ENCODE measurements at regions not wholly inside any gene's neighbourhood (a gene's known extent, or its start where the extent isn't known, plus 50 kb on each side); places are given as distances from the start of the nearest gene placed in this dataset.

GRCh38 chr5:72656331-72656730 is 149.1 kb upstream of the ZNF366 start:
- H3K27ac ChIP-seq (ENCODE audit: low read length): peak overlapping the region; percentile 23

GRCh38 chr5:72654231-72654630 is 147.0 kb upstream of the ZNF366 start:
- H3K27ac ChIP-seq (ENCODE audit: low read length): no peak overlapping the region
- no peak overlapping the region for H3K4me3 ChIP-seq (ENCODE audit: low read length)
- no peak overlapping the region for H3K4me2 ChIP-seq (ENCODE audit: low read length)
- H3K27me3 ChIP-seq (ENCODE audit: insufficient read depth, low read depth, low read length): no peaks in the 10 kb centered on the region
- no peaks in the 10 kb centered on the region for H3F3A ChIP-seq (ENCODE audit: insufficient read depth, low read length, poor library complexity, severe bottlenecking)
- H3K79me2 ChIP-seq (replicated peaks; ENCODE audit: insufficient read depth, low read length): no peaks in the 10 kb centered on the region
- TF ChIP-seq SMC3 (conservative IDR thresholded peaks at IDR 0.05; ENCODE audit: poor library complexity): no peak
- TF ChIP-seq EP300 (conservative IDR thresholded peaks at IDR 0.05; ENCODE audit: poor library complexity, severe bottlenecking): no peak
- no peak for TF ChIP-seq RAD21 (conservative IDR thresholded peaks at IDR 0.05)
- no peak for TF ChIP-seq MXI1 (conservative IDR thresholded peaks at IDR 0.05; ENCODE audit: poor library complexity, severe bottlenecking)
- no peak for TF ChIP-seq CTCF (IDR thresholded peaks at IDR 0.05; ENCODE audit: poor library complexity, severe bottlenecking)
- no peak for TF ChIP-seq REST (IDR thresholded peaks at IDR 0.05; ENCODE audit: borderline replicate concordance)
- no peak for TF ChIP-seq POLR2AphosphoS5 (IDR thresholded peaks at IDR 0.05)
- no peak for TF ChIP-seq TAF1 (IDR thresholded peaks at IDR 0.05; ENCODE audit: low read depth)
- TF ChIP-seq EZH2 (IDR thresholded peaks at IDR 0.05; ENCODE audit: borderline replicate concordance, insufficient read depth, low read length, poor library complexity, severe bottlenecking): no peak
- no peaks in the 10 kb centered on the region for H3K9me2 ChIP-seq (ENCODE audit: insufficient read depth, low read length)
- no peaks in the 10 kb centered on the region for H4K20me1 ChIP-seq (ENCODE audit: insufficient read depth)
- H3K36me3 ChIP-seq (ENCODE audit: insufficient read depth, low read length): no peaks in the 10 kb centered on the region
- H3K9ac ChIP-seq (ENCODE audit: low read length): no peak overlapping the region
- H2AFZ ChIP-seq (ENCODE audit: low read depth, low read length): no peak overlapping the region
- no peaks in the 10 kb centered on the region for H3K9me3 ChIP-seq (ENCODE audit: low read length)

More at GRCh38 chr5:72656331-72656730, 149.1 kb upstream of the ZNF366 start:
- H2AFZ ChIP-seq (ENCODE audit: low read depth, low read length): no peak overlapping the region
- no peaks in the 10 kb centered on the region for H4K20me1 ChIP-seq (ENCODE audit: insufficient read depth)
- no peak overlapping the region for H3K4me2 ChIP-seq (ENCODE audit: low read length)
- no peaks in the 10 kb centered on the region for H3K9me3 ChIP-seq (ENCODE audit: low read length)
- H3K27me3 ChIP-seq (ENCODE audit: insufficient read depth, low read depth, low read length): no peaks in the 10 kb centered on the region
- TF ChIP-seq EP300 (conservative IDR thresholded peaks at IDR 0.05; ENCODE audit: poor library complexity, severe bottlenecking) (peak; percentile 53), CTCF (IDR thresholded peaks at IDR 0.05; ENCODE audit: poor library complexity, severe bottlenecking) (no peak), POLR2AphosphoS5 (IDR thresholded peaks at IDR 0.05) (peak; percentile 54)
- no peak overlapping the region for H3K4me3 ChIP-seq (ENCODE audit: low read length)
- H3K36me3 ChIP-seq (ENCODE audit: insufficient read depth, low read length): no peaks in the 10 kb centered on the region
- H3K79me2 ChIP-seq (replicated peaks; ENCODE audit: insufficient read depth, low read length): no peaks in the 10 kb centered on the region
- no peaks in the 10 kb centered on the region for H3F3A ChIP-seq (ENCODE audit: insufficient read depth, low read length, poor library complexity, severe bottlenecking)
- no peaks in the 10 kb centered on the region for H3K9me2 ChIP-seq (ENCODE audit: insufficient read depth, low read length)
- H3K9ac ChIP-seq (ENCODE audit: low read length): no peak overlapping the region

Measured in neural cell (in vitro differentiated cells).